IPS DF 19.7 (cell line): ENCODE measurements at regions not wholly inside any gene's neighbourhood (a gene's known extent, or its start where the extent isn't known, plus 50 kb on each side); places are given as distances from the start of the nearest gene placed in this dataset.

Experiments used
- DNase-seq: peaks from one replicate; pipeline ENCODE4 v3.0.0-alpha.2; 2013; ENCODE audit warnings: low read depth, low spot score

DNA sequence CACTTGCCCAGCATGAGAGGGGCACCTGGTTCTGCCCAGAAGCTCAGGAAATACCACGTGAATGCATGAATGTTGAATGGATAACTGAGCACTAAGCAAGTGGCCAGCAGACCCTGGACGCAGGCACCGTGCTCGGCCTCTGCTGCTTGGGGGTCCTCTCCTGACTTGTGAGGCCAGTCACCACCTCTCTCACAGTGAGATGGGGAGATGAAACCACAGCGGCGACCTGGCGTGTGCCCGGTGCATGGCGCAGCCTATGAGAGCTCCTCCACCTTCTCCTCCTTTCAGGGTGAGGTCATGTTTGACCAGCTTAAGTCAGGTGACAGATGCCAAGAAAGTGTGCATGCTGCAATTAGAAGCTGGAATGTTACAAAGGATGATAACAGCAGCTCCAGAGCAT, 75.5 kb downstream of the HMX1 start:
- DNase-seq: no peak

DNA sequence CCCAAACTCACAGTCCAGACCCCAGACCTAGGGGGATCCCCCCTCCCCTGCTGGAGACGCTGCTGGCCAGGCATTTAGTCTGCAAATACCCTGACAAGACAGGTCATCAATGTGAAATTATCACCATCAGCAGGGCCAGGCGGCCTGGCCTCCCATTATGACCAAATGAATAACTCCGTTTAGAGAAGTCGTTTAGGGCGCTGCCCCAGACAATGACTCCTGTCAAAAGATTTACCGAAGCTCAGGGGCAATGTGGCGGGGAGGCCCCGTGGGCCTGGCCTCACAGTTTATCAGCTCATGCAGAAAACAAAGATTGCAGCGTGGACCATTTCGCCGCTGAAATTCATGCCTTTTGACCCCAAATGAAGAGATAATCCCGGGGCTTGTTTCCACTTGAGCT, 76.5 kb downstream of the HMX1 start:
- no peak for DNase-seq

GRCh38 chr4:8794491-8794890, 77.1 kb downstream of the HMX1 start:
- DNase-seq: no peak

DNA sequence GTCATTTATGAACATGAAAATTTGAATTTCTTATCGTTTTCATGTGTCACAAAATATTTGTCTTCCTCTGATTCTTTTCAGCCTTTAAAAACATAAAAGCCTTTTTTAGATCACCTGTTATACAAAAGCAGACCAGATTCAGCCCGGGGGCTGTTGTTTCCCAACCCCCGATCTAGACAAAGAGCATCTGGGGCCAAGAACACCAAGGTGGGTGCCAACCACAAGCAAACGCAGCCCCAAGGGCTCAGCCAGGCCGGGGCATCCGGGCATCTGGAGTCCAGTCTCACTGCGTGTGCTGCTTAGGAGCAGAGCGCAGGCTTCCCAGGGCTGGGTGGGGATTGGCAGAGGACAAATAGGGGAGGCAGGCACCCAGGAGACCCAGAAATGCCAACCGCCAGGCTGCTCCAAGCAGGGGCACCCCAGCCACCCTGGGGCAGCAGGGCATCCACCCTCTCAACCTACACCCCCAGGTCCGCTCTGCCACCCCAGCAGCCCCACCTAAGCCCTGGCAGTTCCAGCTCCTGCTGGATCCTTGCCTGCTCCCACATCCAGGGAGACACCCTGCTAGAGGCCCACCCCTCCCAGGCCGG, 78.0 kb downstream of the HMX1 start:
- DNase-seq: no peak

DNA sequence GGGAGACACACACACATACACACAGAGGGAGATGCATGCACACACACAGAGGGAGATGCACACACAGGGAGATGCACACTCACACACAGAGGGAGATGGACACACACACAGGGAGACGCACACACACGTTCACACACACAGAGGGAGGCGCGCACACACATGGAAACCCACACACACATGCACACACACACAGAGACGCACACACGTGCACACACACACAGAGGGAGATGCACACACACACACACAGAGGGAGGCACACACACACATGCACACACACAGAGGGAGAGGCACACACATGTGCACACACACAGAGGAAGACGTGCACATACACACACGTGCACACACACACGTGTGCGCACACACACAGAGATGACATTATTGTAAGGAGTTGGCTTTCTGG, 79.1 kb downstream of the HMX1 start:
- no peak for DNase-seq

- no peak for DNase-seq
These were observed 80.0 kb downstream of the HMX1 start for GRCh38 chr4:8791609-8792008.

- DNase-seq: no peak
These were observed 80.9 kb downstream of the HMX1 start for GRCh38 chr4:8790749-8791148.

DNA sequence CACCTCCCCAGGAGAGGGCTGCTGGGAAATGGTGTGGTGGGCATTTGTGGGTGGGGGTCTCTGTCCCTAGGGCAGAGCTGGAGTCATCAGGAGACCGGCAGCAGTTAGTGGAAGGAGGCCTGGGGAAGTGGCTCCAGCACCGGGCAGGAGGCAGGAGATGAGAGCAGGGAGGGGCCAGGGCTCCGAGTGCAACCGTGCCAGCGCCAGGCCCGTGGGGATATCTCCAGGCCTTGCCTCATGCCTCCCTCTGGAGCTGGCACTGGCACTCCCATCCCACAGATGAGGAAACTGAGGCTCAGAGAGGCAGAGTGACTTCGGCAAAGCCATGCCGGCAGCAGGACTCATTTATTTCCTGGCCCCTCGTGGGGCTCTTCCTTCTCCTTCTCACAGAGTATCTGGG, 83.5 kb downstream of the HMX1 start:
- no peak for DNase-seq

DNA sequence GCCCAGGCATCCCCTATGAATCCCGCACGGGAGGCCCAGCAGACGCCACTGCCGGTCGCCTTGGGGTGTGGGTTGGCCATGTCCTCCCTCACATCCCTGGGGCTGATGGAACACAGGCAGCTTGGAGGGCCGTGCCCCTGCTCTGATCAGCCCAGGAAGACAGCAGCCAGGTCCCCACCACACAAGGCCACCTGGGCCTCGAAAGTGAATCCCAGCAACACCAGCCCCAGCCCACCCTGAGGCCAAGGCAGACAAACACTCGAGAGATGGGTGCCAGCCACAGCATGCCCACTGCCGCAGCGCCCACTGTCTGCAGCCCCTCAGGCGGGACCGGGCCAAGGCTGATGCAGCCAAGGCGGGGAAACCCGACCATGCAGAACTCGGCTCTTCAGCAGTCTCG, 85.5 kb downstream of the HMX1 start:
- no peak for DNase-seq

DNA sequence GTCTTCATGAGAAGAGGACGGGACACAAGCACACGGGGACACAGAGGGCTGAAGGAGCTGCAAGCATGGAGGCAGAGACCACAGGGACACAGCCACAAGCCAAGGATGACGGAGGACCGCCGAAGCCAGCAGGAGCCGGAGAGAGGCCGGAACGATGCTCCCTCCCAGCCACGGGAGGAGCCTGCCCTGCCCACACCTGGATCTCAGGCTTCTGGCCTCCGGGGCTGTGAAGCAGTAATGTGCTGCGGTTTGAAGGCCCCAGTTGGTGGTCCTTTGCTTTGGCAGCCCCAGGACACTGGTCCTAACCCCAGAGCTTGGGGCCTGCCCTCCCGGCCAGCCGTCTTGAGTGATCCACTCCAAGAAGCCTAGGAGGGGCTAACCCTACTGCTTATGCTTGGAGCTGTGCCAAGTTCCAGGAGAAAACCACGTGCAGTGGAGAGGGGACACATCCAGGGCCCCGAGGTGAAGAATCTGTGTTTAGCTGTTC, 85.9 kb downstream of the HMX1 start:
- DNase-seq: no peak

GRCh38 chr4:8783736-8784135, 87.9 kb downstream of the HMX1 start:
- DNase-seq: no peak

GRCh38 chr4:8782135-8782534, 89.5 kb downstream of the HMX1 start:
- no peak for DNase-seq

- no peak for DNase-seq
These were observed 90.0 kb downstream of the HMX1 start for GRCh38 chr4:8781641-8782040.

DNA sequence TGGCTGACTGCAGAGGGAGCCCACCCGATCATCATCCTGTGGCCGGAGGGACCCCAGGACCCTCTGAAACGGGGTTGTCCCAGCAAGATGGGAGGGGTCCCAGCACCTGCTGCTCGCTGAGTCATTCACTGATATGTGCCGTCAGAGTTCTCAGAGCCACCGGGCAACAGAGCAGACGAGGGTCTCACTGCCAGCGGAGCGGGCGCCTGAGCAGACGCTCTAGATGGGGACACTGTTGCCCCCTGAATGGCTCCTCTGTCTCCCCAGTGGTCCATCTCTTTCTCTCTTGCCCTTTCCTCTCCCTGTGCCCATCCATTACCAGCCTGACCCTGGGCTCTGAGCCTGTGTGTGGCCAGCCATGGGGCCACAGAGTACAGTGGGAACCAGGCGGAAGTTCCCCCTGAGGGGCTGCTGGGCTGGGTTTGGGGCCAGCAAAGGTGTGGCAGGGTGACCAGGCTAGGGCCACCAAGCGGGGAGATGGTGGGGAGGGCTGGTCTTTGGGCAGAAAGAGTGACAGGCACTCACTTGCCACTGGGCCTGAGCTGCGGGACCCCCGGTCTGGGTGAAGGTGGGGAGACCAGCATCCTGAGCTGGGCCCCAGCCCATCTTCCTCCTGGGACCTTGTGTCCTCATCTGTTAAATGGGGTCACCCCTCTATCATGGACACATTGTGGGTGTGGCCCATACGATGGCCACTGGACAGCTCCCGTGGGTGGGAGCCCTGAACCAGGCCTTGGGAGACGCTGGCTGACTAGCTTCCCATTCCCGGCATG, 90.9 kb downstream of the HMX1 start:
- DNase-seq: no peak

DNA sequence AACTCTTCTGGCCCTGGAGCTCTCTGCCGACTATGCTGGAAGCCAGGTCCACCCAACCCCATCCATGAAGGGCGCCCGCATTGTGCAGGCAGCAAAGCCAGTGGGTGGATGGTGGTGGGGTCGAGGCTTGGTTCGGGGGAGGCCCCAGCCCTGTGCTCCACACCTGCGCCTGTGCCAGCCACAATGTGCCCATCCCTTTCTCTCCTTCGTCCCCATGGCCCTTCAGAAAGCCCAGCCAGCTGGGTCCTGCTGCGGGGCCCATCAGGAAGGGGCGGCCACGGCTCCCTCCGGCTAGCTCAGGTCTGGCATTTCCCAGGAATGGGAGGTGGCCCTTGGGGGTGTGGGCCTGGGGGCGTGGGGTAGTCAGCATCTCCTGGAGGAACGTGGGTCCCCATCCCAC, 91.6 kb downstream of the HMX1 start:
- DNase-seq: no peak

- no peak for DNase-seq
These were observed 92.1 kb downstream of the HMX1 start for GRCh38 chr4:8779490-8779932.

DNA sequence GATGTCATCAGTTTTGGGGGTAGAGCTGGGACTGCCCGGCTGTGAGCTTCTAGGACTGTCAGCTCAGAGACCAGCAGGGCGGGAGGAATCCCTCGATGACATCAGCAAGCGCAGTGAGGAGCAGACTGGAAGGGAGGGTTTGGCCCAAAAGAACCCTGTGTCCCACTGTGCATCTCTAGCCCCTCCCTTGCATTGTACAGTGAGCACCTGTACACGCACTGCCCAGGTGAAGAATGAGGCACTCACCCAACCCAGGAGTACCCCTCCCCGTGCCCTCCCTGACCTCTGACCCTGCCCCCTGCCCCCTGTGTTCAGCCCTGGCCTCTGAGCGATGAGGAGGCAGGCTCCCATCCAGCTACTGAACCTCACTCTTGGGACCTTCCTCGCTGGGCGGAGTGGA, 92.9 kb downstream of the HMX1 start:
- no peak for DNase-seq

DNA sequence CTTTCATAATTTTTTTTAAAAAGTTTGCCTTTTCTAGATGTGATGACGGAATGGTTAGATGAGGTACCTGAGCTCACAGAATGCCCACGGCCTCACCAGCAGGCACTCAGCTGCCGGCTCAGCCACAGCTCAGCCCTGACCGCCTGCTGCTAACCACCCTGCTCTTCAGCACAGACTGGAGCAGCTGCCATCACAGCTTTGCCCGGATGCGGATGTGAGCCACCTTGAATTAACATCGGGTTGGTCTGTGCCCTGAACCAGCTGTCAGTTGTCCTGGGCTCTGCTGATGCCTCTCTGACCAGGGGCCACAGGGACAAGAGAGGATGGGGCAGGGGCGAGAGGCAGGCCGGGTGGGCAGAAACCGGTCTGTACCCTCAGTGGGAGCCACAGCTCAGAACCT, 93.3 kb downstream of the HMX1 start:
- no peak for DNase-seq

DNA sequence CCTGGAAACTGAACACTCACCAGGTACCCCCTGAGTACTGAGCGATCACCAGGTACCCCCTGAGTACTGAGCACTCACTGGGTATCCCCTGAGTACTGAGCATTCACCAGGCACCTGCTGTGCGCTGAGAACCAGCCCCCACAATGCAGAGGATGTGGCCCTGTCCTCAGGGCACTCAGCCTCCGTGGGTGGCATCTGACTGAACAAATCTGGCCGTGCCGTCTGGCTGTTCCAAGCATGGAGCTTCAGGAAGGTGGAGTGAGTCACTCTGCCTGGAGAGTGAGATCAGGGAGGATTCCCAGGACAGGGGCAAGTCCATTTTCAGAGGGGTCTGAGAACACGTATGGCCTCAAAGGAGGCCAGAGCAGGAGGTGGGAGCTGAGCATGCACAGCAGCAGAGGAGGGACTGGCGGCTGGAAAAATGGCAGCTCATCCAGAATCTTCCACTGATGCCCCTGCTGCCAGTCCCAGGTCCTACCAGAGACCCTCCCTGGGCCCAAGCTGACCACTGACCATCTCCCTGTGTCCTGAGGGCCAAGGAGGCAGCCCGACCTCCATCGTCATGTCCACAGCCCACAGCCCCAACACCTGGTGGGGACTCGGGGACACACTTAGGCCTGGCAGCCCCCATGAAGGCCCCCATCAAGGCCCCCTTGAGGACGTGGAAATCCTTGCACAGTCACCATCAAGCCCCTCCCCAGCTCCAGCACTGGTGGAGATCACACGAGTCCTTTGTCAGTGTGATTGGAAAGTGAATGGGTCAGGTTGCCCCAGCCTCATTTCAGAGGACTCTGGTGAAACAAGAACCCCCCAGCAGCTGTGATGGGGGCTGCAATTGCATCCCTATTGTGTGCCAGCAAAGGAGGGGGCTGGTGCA, 94.1 kb downstream of the HMX1 start:
- DNase-seq: no peak

DNA sequence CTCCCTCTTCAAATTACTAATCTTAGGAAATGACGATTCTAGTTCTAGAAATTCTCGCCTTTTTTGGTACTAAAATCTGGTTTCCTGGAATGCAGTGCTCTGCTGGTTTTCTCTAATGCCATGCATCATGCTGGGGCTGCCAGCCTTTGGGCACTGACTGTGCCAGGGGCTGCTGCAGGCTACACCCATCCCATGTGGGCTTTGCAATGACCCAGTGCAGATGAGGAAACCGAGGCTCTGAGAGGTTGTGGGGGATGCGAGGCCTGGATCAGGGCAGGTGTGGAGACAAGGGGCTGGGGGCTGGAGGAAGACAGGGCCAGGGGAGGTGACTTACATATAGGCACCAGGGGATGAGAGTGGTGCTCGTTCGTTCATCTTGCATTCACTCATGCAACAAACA, 95.3 kb downstream of the HMX1 start:
- no peak for DNase-seq

DNA sequence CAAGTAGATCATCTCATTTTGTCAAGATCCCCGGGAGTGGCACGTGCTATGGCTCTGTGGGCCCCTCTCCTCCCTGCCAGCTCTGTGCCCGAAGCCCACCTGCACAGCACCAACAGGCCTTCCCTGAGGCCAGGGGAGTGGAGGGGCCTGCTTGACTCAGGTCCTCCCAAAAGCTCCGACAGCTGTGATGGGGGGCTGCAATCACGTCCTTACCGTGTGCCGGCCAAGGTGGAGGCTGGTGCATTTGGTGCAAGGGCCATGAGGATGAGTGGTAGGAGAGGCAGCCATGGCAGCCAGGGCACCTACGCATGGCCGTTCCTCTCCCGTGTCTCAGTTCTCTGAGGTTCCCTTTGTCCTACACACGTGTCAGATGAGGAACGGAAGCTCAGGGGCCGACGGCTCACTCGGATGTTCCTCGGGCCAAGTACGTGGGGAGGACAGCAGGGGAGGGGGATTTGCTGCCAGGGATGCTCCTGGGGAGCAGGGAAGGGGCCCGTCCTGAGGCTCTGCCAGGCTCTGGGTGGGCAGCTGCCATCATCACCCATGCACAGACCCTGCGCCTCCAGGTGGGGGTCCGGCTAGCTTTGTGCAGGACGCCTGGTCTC, 95.8 kb downstream of the HMX1 start:
- no peak for DNase-seq

DNA sequence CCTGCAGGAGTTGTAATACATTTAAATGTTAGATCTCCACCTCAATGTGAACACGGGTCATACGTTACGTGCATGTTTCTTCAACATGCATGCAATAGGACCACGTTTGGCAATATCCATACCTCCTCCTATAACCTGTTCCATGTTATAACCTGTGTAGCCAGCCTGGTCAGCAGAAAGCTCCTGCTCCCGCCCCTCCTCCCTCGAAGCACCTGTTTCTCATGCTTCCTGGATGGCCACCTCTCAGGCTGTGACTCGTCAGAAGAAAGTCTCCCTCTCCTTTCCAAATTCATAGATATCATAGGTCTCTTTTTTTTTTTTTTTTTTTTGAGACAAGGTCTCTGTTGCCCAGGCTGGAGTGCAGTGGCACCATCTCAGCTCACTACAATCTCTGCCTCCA, 96.5 kb downstream of the HMX1 start:
- no peak for DNase-seq
